Stomach (tissue), 8 donors: ENCODE measurements at regions not wholly inside any gene's neighbourhood (a gene's known extent, or its start where the extent isn't known, plus 50 kb on each side); places are given as distances from the start of the nearest gene placed in this dataset.
A peak's percentile ranks its signal among the peaks of the same experiment; 100 is the strongest.

Experiments used
- DNase-seq, 2 donors: peaks; one replicate each; pipeline versions ENCODE4 v3.0.0 to v3.0.0-alpha.2; 2013 to 2019
- H3K27ac ChIP-seq, 5 donors: fragments of 200-600 bp in 4 of 5; sonication (generic) in 4 of 5; one replicate each; pipeline ENCODE4 v1.5.1; 2013 to 2019; ENCODE audit warnings: mild to moderate bottlenecking in 1 of 5, moderate library complexity in 1 of 5
- H3K27me3 ChIP-seq, 3 donors: fragments of 200-600 bp; sonication (generic); one replicate each; pipeline ENCODE4 v1.5.1; 2017 to 2019; ENCODE audit warnings: mixed run types in 1 of 3
- H3K36me3 ChIP-seq, 4 donors: fragments of 200-600 bp; sonication (generic); 1 replicate in 3 of 4; 2 replicates in 1 of 4; pipeline ENCODE4 v1.5.1; 2016 to 2019
- H3K4me1 ChIP-seq, 4 donors: fragments of 200-600 bp; sonication (generic); one replicate each; pipeline ENCODE4 v1.5.1; 2016 to 2019
- H3K4me3 ChIP-seq, 4 donors: fragments of 200-600 bp; sonication (generic) in 3 of 4; one replicate each; pipeline ENCODE4 v1.5.1; 2016 to 2019; ENCODE audit warnings: mild to moderate bottlenecking in 1 of 4
- H3K9me3 ChIP-seq, 4 donors: fragments of 200-600 bp; sonication (generic); one replicate each; pipeline ENCODE4 v1.5.1; 2016 to 2019
- CTCF ChIP-seq, 7 experiments: fragments of 450-650 bp in 4 of 7; fragments of 200-600 bp in 3 of 7; sonication (generic) in 3 of 7; IDR thresholded peaks; one replicate each; pipeline ENCODE4 v1.5.1; 2016 to 2019; ENCODE audit warnings: antibody characterized with exemption in 7 of 7, control low read depth in 2 of 7, mild to moderate bottlenecking in 1 of 7
- EP300 ChIP-seq: sonication (generic); formaldehyde crosslinking; IDR thresholded peaks from one replicate; pipeline ENCODE4 v1.6.1; 2017; ENCODE audit warnings: antibody characterized with exemption
- POLR2A ChIP-seq, 4 donors: fragments of 450-650 bp; IDR thresholded peaks; one replicate each; pipeline ENCODE4 v1.6.1; 2016; ENCODE audit warnings: antibody characterized with exemption in 4 of 4, control low read depth in 2 of 4, mild to moderate bottlenecking in 1 of 4, moderate library complexity in 1 of 4
- POLR2AphosphoS5 ChIP-seq, 3 donors: sonication (generic); formaldehyde crosslinking; IDR thresholded peaks; one replicate each; pipeline ENCODE4 v1.6.1; 2016; ENCODE audit warnings: antibody characterized with exemption in 3 of 3
- WGBS, 5 donors: extraction: QIAGEN DNeasy Blood & Tissue Kit in 3 of 5; methylation state at CpG; one replicate each; pipeline versions ENCODE4 v1.1.5 to v1.1.7; 2013 to 2018; 5-methylcytosine and 5-hydroxymethylcytosine counted together
- intact Hi-C: fragments of 100-400 bp; cut with DNase I; formaldehyde crosslinking; loops from one replicate; pipeline ENCODE4 v1.15.1; 2023; ENCODE audit warnings: low total_unique reads
- donor health status: healthy with polysubstance abuse.
- donor health status: Bipolar disorder and iron deficiency.
- donor health status: healthy.

- H3K27ac ChIP-seq: no peak overlapping the region
- 20 to 36% (median 29%) methylated on average over 7 of the region's 7 CpGs for WGBS, 5 donors
- TF ChIP-seq POLR2A (IDR thresholded peaks at IDR 0.05) (no peak), EP300 (no peak), POLR2AphosphoS5 (IDR thresholded peaks at IDR 0.05) (no peak), CTCF (IDR thresholded peaks at IDR 0.05) (no peak)
- no peaks in the 10 kb centered on the region for H3K36me3 ChIP-seq
- H3K4me1 ChIP-seq: no peaks in the 10 kb centered on the region
- H3K9me3 ChIP-seq: no peaks in the 10 kb centered on the region
- no peak overlapping the region for H3K4me3 ChIP-seq
- intact Hi-C loops: no loop called here
- DNase-seq: peak in 1 of 2 donors; percentile 25
- H3K27me3 ChIP-seq: peaks cover 0 to 11% (median 0%) of the 10 kb centered on the region in 3 donors
Observed at GRCh38 chr12:66066137-66066928, 64.2 kb downstream of the LLPH start.

GRCh38 chr12:66065641-66066136 is 64.9 kb downstream of the LLPH start:
- intact Hi-C loops: no loop called here
- H3K27ac ChIP-seq: no peak overlapping the region
- peaks cover 0 to 11% (median 0%) of the 10 kb centered on the region in 3 donors for H3K27me3 ChIP-seq
- H3K36me3 ChIP-seq: no peaks in the 10 kb centered on the region
- H3K9me3 ChIP-seq: no peaks in the 10 kb centered on the region
- TF ChIP-seq EP300 (no peak), POLR2AphosphoS5 (IDR thresholded peaks at IDR 0.05) (no peak), POLR2A (IDR thresholded peaks at IDR 0.05) (no peak), CTCF (IDR thresholded peaks at IDR 0.05) (no peak)
- H3K4me1 ChIP-seq: no peaks in the 10 kb centered on the region
- H3K4me3 ChIP-seq: no peak overlapping the region
- DNase-seq: no peak
- WGBS, 5 donors: 56 to 76% (median 72%) methylated on average over 3 of the region's 3 CpGs

- TF ChIP-seq POLR2AphosphoS5 (IDR thresholded peaks at IDR 0.05): no peak
- TF ChIP-seq CTCF (IDR thresholded peaks at IDR 0.05): no peak
- no peak for TF ChIP-seq EP300
- no peak for TF ChIP-seq POLR2A (IDR thresholded peaks at IDR 0.05)
- Histone ChIP-seq H3K4me1 (no peaks in the 10 kb centered on the region), H3K9me3 (no peaks in the 10 kb centered on the region), H3K4me3 (no peak overlapping the region), H3K27ac (no peak overlapping the region), H3K36me3 (no peaks in the 10 kb centered on the region), H3K27me3 (peaks cover 0 to 11% (median 0%) of the 10 kb centered on the region in 3 donors)
- intact Hi-C loops: no loop called here
- DNase-seq: no peak
- 81 to 90% (median 89%) methylated on average over 3 of the region's 3 CpGs for WGBS, 5 donors
Observed at GRCh38 chr12:66065150-66065549, 65.4 kb downstream of the LLPH start.

- intact Hi-C loops: no loop called here
Observed at GRCh38 chr12:66063916-66064315, 66.6 kb downstream of the LLPH start.

More at GRCh38 chr12:66063916-66064315, 66.6 kb downstream of the LLPH start:
- no peaks in the 10 kb centered on the region for H3K4me1 ChIP-seq
- H3K27ac ChIP-seq: no peak overlapping the region
- H3K27me3 ChIP-seq: peaks cover 0 to 11% (median 0%) of the 10 kb centered on the region in 3 donors
- no peak overlapping the region for H3K4me3 ChIP-seq
- no peaks in the 10 kb centered on the region for H3K36me3 ChIP-seq
- WGBS, 5 donors: 68 to 86% (median 78%) methylated on average over 3 of the region's 3 CpGs
- H3K9me3 ChIP-seq: no peaks in the 10 kb centered on the region
- no peak for TF ChIP-seq CTCF (IDR thresholded peaks at IDR 0.05)
- no peak for TF ChIP-seq POLR2AphosphoS5 (IDR thresholded peaks at IDR 0.05)
- no peak for TF ChIP-seq EP300
- no peak for TF ChIP-seq POLR2A (IDR thresholded peaks at IDR 0.05)
- DNase-seq: no peak
